Body of pancreas (tissue), 4 donors: ENCODE measurements at regions not wholly inside any gene's neighbourhood (a gene's known extent, or its start where the extent isn't known, plus 50 kb on each side); places are given as distances from the start of the nearest gene placed in this dataset.

Experiments
- POLR2A ChIP-seq, 3 donors: fragments of 450-650 bp; IDR thresholded peaks; one replicate each; pipeline ENCODE4 v1.6.1; 2016; ENCODE audit warnings: antibody characterized with exemption in 3 of 3, mild to moderate bottlenecking in 2 of 3
- TF ChIP-seq, protein P1 (sequence below), 7 experiments: fragments of 450-650 bp in 4 of 7; fragments of 200-600 bp in 3 of 7; sonication (generic) in 3 of 7; IDR thresholded peaks; one replicate each; pipeline ENCODE4 v1.5.1; 2016 to 2019; ENCODE audit warnings: antibody characterized with exemption in 7 of 7

DNA sequence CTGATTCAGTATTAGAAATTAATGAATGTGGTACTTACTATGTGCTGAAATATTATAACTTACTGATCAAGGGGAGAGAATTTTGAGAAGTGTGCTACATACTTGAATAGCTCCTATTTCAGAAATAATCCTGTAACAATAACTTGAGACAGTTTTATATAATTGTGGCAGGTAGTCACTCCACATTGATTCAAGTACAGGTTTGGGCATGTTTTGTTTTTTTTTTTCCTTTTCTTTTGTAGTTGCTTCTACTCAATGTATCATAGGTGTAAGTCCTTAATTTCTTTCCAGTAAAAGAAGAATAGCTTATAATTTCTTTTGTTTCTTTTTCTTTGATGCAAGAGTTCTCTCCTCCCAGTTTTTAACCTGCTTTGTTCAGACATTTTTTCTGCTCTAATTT is 86.1 kb upstream of the ADGRL2 start:
- TF ChIP-seq, protein P1, sequence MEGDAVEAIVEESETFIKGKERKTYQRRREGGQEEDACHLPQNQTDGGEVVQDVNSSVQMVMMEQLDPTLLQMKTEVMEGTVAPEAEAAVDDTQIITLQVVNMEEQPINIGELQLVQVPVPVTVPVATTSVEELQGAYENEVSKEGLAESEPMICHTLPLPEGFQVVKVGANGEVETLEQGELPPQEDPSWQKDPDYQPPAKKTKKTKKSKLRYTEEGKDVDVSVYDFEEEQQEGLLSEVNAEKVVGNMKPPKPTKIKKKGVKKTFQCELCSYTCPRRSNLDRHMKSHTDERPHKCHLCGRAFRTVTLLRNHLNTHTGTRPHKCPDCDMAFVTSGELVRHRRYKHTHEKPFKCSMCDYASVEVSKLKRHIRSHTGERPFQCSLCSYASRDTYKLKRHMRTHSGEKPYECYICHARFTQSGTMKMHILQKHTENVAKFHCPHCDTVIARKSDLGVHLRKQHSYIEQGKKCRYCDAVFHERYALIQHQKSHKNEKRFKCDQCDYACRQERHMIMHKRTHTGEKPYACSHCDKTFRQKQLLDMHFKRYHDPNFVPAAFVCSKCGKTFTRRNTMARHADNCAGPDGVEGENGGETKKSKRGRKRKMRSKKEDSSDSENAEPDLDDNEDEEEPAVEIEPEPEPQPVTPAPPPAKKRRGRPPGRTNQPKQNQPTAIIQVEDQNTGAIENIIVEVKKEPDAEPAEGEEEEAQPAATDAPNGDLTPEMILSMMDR (IDR thresholded peaks at IDR 0.05): no peak
- no peak for TF ChIP-seq POLR2A (IDR thresholded peaks at IDR 0.05)
